ENCODE measurements at regions not wholly inside any gene's neighbourhood (a gene's known extent, or its start where the extent isn't known, plus 50 kb on each side); places are given as distances from the start of the nearest gene placed in this dataset.

DNA sequence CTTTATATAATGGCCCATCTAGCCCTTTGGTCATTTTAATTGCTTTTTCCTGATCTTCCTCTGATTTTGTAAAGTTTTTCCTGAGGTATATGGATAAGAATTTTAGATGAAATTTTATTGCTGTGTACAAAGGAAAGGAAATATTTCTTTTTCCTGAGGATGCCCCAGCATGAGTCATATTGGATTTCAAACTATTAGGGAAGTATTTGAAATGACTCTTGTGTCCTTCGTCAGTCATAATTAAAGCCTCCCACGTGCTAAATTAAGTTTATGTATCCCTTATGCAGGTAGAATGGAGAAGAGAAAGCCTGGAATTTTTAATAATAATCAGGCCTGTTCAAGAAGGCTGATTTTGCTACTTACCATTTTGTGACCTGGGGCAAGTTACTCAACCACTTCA is 82.6 kb upstream of the GLI3 start:
- WGBS: 42% methylated on average over 2 of the region's 2 CpGs
- Histone ChIP-seq H3K27me3 (no peaks in the 10 kb centered on the region), H3K4me1 (no peaks in the 10 kb centered on the region), H3K9me3 (no peaks in the 10 kb centered on the region), H3K4me3 (no peak overlapping the region), H3K27ac (no peak overlapping the region), H3K36me3 (no peaks in the 10 kb centered on the region)
- TF ChIP-seq EP300 (IDR thresholded peaks at IDR 0.05): no peak
- TF ChIP-seq POLR2AphosphoS5 (IDR thresholded peaks at IDR 0.05): no peak
- TF ChIP-seq, protein P1, sequence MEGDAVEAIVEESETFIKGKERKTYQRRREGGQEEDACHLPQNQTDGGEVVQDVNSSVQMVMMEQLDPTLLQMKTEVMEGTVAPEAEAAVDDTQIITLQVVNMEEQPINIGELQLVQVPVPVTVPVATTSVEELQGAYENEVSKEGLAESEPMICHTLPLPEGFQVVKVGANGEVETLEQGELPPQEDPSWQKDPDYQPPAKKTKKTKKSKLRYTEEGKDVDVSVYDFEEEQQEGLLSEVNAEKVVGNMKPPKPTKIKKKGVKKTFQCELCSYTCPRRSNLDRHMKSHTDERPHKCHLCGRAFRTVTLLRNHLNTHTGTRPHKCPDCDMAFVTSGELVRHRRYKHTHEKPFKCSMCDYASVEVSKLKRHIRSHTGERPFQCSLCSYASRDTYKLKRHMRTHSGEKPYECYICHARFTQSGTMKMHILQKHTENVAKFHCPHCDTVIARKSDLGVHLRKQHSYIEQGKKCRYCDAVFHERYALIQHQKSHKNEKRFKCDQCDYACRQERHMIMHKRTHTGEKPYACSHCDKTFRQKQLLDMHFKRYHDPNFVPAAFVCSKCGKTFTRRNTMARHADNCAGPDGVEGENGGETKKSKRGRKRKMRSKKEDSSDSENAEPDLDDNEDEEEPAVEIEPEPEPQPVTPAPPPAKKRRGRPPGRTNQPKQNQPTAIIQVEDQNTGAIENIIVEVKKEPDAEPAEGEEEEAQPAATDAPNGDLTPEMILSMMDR (IDR thresholded peaks at IDR 0.05): no peak
- no peak for TF ChIP-seq POLR2A (IDR thresholded peaks at IDR 0.05)
- DNase-seq (ENCODE audit: low spot score in 2 of 2): no peak

DNA sequence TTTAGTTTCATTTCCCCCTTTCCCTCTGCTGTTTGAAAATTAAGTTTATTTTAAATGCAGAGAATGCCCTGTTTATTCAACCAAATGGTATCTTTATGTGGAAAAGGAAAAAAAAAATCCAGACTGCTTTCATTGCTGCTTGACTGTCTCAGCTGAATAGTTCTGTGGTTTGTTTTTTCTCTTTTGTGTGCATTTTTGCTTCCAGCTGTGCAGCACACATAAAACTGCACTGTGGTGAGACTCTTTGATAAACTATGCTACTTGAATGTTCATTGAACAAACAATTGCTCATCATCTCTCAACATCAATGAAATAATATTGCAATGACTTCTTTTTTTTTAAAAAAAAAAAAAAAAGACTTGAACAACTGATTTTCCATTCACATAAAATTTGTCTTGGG is 78.6 kb upstream of the GLI3 start:
- H3K27ac ChIP-seq: no peak overlapping the region
- no peak for DNase-seq (ENCODE audit: low spot score in 2 of 2)
- H3K27me3 ChIP-seq: no peaks in the 10 kb centered on the region
- TF ChIP-seq POLR2A (IDR thresholded peaks at IDR 0.05) (no peak), POLR2AphosphoS5 (IDR thresholded peaks at IDR 0.05) (no peak), EP300 (IDR thresholded peaks at IDR 0.05) (no peak)
- TF ChIP-seq, protein P1 (IDR thresholded peaks at IDR 0.05): no peak
- H3K4me3 ChIP-seq: no peak overlapping the region
- H3K36me3 ChIP-seq: no peaks in the 10 kb centered on the region
- no peaks in the 10 kb centered on the region for H3K9me3 ChIP-seq
- no peaks in the 10 kb centered on the region for H3K4me1 ChIP-seq

DNA sequence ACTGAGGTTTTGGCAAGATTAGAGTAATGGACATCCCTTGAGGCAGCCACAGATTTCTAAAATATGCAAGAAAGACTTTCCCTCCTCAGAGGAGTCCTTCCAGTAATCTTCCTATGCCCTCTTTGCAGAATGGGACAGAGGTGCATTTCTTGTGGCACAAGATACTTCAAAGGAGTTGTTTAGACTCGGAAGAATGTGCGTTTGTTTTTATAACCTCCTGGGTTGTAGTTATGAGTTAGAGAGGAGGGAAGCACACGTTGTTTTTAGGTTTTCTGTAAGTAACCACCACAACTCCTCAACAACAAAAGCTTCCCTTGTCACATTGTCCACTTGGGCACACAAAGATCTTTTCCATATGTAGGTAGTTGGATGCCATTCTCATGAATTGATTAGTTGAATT is 78.1 kb upstream of the GLI3 start:
- H3K27ac ChIP-seq: no peak overlapping the region
- no peak overlapping the region for H3K4me3 ChIP-seq
- no peaks in the 10 kb centered on the region for H3K27me3 ChIP-seq
- no peak for DNase-seq (ENCODE audit: low spot score in 2 of 2)
- WGBS: 54% methylated on average over 3 of the region's 3 CpGs
- TF ChIP-seq POLR2AphosphoS5 (IDR thresholded peaks at IDR 0.05): no peak
- no peak for TF ChIP-seq POLR2A (IDR thresholded peaks at IDR 0.05)
- TF ChIP-seq, protein P1 (IDR thresholded peaks at IDR 0.05): no peak
- no peak for TF ChIP-seq EP300 (IDR thresholded peaks at IDR 0.05)
- H3K9me3 ChIP-seq: no peaks in the 10 kb centered on the region
- no peaks in the 10 kb centered on the region for H3K36me3 ChIP-seq
- H3K4me1 ChIP-seq: no peaks in the 10 kb centered on the region

DNA sequence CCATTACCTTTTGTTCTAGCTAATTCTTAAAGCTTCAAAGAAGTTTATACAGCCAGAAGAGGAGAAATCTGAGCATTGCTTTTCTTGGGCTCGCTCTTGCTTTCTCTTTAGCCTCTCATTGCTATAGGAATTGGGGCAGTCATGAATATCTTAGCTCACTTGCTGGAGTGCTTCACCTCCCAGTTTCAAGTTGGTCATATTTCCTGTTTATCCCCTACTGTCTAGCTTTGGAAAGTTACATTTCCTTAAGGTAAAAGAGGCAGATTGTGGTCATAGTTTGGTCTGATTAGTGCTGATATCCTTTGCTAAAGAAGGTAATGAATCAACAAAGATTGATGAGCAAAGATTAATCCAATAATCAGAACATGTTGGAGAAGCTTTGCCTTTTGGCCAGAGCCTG is 77.7 kb upstream of the GLI3 start:
- WGBS: 93% methylated on average over 1 of the region's 1 CpG
- H3K4me3 ChIP-seq: no peak overlapping the region
- H3K4me1 ChIP-seq: no peaks in the 10 kb centered on the region
- no peak overlapping the region for H3K27ac ChIP-seq
- TF ChIP-seq POLR2A (IDR thresholded peaks at IDR 0.05) (no peak), EP300 (IDR thresholded peaks at IDR 0.05) (no peak), POLR2AphosphoS5 (IDR thresholded peaks at IDR 0.05) (no peak)
- TF ChIP-seq, protein P1 (IDR thresholded peaks at IDR 0.05): no peak
- H3K9me3 ChIP-seq: no peaks in the 10 kb centered on the region
- DNase-seq (ENCODE audit: low spot score in 2 of 2): no peak
- no peaks in the 10 kb centered on the region for H3K27me3 ChIP-seq
- H3K36me3 ChIP-seq: no peaks in the 10 kb centered on the region

DNA sequence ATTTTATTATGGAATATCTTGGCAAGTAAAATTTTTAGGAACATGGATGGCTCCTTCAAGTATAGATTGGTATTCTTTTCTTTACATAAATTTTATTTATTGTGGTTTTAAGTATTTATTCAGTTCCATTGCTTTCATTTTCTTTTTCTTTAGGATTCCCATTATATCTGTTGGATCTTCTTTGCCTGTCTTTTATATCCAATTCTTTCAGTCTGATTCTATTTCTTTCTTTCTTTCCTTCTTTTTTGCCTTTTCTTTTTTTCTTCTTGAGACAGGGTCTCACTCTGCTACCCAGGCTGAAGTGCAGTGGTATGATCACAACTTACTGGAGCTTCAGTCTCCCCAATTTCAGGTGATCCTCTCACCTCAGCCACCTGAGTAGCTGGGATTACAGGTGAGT is 74.2 kb upstream of the GLI3 start:
- no peaks in the 10 kb centered on the region for H3K27me3 ChIP-seq
- no peaks in the 10 kb centered on the region for H3K36me3 ChIP-seq
- H3K4me3 ChIP-seq: no peak overlapping the region
- no peak overlapping the region for H3K27ac ChIP-seq
- no peaks in the 10 kb centered on the region for H3K9me3 ChIP-seq
- DNase-seq (ENCODE audit: low spot score in 2 of 2): no peak
- no peaks in the 10 kb centered on the region for H3K4me1 ChIP-seq
- TF ChIP-seq EP300 (IDR thresholded peaks at IDR 0.05) (no peak), POLR2A (IDR thresholded peaks at IDR 0.05) (no peak), POLR2AphosphoS5 (IDR thresholded peaks at IDR 0.05) (no peak)
- TF ChIP-seq, protein P1 (IDR thresholded peaks at IDR 0.05): no peak

Data from suprapubic skin (tissue), 4 donors.